Tibial artery (tissue), 4 donors: ENCODE measurements at regions not wholly inside any gene's neighbourhood (a gene's known extent, or its start where the extent isn't known, plus 50 kb on each side); places are given as distances from the start of the nearest gene placed in this dataset.
"Not testable (repeated sequence)": the region's sequence is repeated elsewhere in the genome, so short reads cannot be mapped to it uniquely, and the experiment has no call there.

Experiments
- DNase-seq, 2 donors: peaks; one replicate each; pipeline ENCODE4 v3.0.0-alpha.2; 2019
- H3K27ac ChIP-seq, 2 donors: fragments of 200-600 bp; sonication (generic) in 1 of 2; 1 replicate in 1 of 2; 2 replicates in 1 of 2; pipeline ENCODE4 v1.5.1; 2018 to 2019; ENCODE audit warnings: mild to moderate bottlenecking in 1 of 2
- H3K27me3 ChIP-seq, 2 donors: fragments of 200-600 bp; sonication (generic) in 1 of 2; one replicate each; pipeline versions ENCODE4 v1.5.1 to v1.6.0; 2016 to 2019
- H3K36me3 ChIP-seq, 3 donors: fragments of 200-600 bp; sonication (generic) in 2 of 3; one replicate each; pipeline ENCODE4 v1.5.1; 2016 to 2019; ENCODE audit warnings: mild to moderate bottlenecking in 2 of 3
- H3K4me1 ChIP-seq, 4 donors: fragments of 200-600 bp; sonication (generic) in 2 of 4; 1 replicate in 3 of 4; 2 replicates in 1 of 4; pipeline ENCODE4 v1.5.1; 2016 to 2019
- H3K4me3 ChIP-seq, 2 donors: fragments of 200-600 bp; sonication (generic) in 1 of 2; 1 replicate in 1 of 2; 2 replicates in 1 of 2; pipeline ENCODE4 v1.5.1; 2018 to 2019; ENCODE audit warnings: mild to moderate bottlenecking in 2 of 2
- H3K9me3 ChIP-seq, 3 donors: fragments of 200-600 bp; sonication (generic) in 1 of 3; one replicate each; pipeline ENCODE4 v1.5.1; 2016 to 2019
- intact Hi-C: fragments of 100-400 bp; cut with DNase I; formaldehyde crosslinking; loops from one replicate; pipeline ENCODE4 v1.15.0; 2023; ENCODE audit warnings: low total_unique reads
- TF ChIP-seq, protein P1 (sequence below), 2 experiments: fragments of 200-600 bp in 1 of 2; fragments of 450-650 bp in 1 of 2; IDR thresholded peaks; one replicate each; pipeline ENCODE4 v1.5.1; 2017 to 2019; ENCODE audit warnings: antibody characterized with exemption in 2 of 2, mild to moderate bottlenecking in 1 of 2, moderate library complexity in 1 of 2

GRCh38 chrX:65932173-65933084 lies 107.5 kb downstream of the VSIG4 start:
- H3K4me3 ChIP-seq = no peak overlapping the region
- H3K27ac ChIP-seq = no peak overlapping the region
- no peak for DNase-seq
- no peaks in the 10 kb centered on the region for H3K27me3 ChIP-seq
- no peaks in the 10 kb centered on the region for H3K9me3 ChIP-seq
- intact Hi-C loops = no loop called here
- TF ChIP-seq, protein P1, sequence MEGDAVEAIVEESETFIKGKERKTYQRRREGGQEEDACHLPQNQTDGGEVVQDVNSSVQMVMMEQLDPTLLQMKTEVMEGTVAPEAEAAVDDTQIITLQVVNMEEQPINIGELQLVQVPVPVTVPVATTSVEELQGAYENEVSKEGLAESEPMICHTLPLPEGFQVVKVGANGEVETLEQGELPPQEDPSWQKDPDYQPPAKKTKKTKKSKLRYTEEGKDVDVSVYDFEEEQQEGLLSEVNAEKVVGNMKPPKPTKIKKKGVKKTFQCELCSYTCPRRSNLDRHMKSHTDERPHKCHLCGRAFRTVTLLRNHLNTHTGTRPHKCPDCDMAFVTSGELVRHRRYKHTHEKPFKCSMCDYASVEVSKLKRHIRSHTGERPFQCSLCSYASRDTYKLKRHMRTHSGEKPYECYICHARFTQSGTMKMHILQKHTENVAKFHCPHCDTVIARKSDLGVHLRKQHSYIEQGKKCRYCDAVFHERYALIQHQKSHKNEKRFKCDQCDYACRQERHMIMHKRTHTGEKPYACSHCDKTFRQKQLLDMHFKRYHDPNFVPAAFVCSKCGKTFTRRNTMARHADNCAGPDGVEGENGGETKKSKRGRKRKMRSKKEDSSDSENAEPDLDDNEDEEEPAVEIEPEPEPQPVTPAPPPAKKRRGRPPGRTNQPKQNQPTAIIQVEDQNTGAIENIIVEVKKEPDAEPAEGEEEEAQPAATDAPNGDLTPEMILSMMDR (IDR thresholded peaks at IDR 0.05) = no peak
- H3K4me1 ChIP-seq = no peaks in the 10 kb centered on the region
- no peaks in the 10 kb centered on the region for H3K36me3 ChIP-seq

DNA sequence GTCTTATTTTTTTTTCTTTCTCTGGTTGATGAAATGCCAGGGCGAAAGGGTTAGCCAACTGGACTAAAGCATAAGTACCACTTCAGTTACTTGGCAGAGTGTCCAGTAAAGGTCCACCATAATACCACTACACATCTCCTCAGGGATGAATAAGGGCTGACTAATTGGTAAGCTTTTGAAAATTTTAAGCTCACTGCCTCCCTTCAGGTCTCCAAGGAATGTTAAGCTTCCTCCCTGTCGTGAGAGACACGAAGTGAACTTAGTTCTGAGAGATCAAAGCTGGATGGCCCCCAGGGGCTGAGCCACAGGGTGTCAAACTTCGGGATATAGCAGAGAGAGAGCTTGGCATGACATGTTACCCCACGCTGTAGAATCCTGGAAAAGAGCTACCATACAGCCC lies 111.4 kb downstream of the VSIG4 start:
- Histone ChIP-seq H3K36me3 (no peaks in the 10 kb centered on the region), H3K27ac (no peak overlapping the region), H3K9me3 (no peaks in the 10 kb centered on the region), H3K4me3 (no peak overlapping the region), H3K4me1 (no peaks in the 10 kb centered on the region), H3K27me3 (no peaks in the 10 kb centered on the region)
- intact Hi-C loops = no loop called here
- TF ChIP-seq, protein P1 (IDR thresholded peaks at IDR 0.05) = no peak
- no peak for DNase-seq

DNA sequence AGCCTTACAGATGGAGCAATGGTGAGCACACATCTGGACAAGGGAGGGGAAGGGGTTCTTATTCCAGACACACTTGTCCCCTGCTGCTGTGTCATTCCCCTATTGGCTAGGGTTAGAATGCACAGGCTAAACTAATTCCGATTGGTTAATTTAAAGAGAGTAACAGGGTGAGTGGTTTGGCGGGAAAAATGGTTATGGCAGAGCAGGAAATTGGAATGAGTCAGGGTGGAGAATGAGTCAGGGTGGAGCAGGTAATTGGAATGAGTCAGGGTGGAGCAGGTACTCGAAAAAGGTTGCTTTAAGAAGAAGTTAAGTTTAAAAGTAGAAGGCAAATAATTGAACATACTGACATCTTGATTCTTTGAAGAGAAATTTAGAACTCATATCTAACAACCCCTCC lies 112.5 kb downstream of the VSIG4 start:
- H3K4me1 ChIP-seq, H3K27me3 ChIP-seq, H3K9me3 ChIP-seq, DNase-seq, H3K4me3 ChIP-seq, H3K27ac ChIP-seq, H3K36me3 ChIP-seq, intact Hi-C loops: not testable (repeated sequence)

- no peak overlapping the region for H3K27ac ChIP-seq
- TF ChIP-seq, protein P1 (IDR thresholded peaks at IDR 0.05) = no peak
- no peak overlapping the region for H3K4me3 ChIP-seq
- DNase-seq = no peak
- no peaks in the 10 kb centered on the region for H3K27me3 ChIP-seq
- H3K4me1 ChIP-seq = no peaks in the 10 kb centered on the region
- intact Hi-C loops = no loop called here
- H3K36me3 ChIP-seq = no peaks in the 10 kb centered on the region
- H3K9me3 ChIP-seq = no peaks in the 10 kb centered on the region
These were observed 113.5 kb downstream of the VSIG4 start for GRCh38 chrX:65926095-65927019.

GRCh38 chrX:65925592-65925991 lies 114.3 kb downstream of the VSIG4 start:
- no peaks in the 10 kb centered on the region for H3K27me3 ChIP-seq

More at GRCh38 chrX:65925592-65925991, 114.3 kb downstream of the VSIG4 start:
- no peaks in the 10 kb centered on the region for H3K4me1 ChIP-seq
- no peak overlapping the region for H3K27ac ChIP-seq
- no peak for DNase-seq
- no peaks in the 10 kb centered on the region for H3K9me3 ChIP-seq
- TF ChIP-seq, protein P1 (IDR thresholded peaks at IDR 0.05) = no peak
- no peak overlapping the region for H3K4me3 ChIP-seq
- intact Hi-C loops = no loop called here
- no peaks in the 10 kb centered on the region for H3K36me3 ChIP-seq
